MM.1S (cell line): ENCODE measurements at regions not wholly inside any gene's neighbourhood (a gene's known extent, or its start where the extent isn't known, plus 50 kb on each side); places are given as distances from the start of the nearest gene placed in this dataset.
A peak's percentile ranks its signal among the peaks of the same experiment; 100 is the strongest.

ENCODE experiments used
- DNase-seq: peaks from one replicate; pipeline ENCODE4 v3.0.0-alpha.2; 2015
- H2AFZ ChIP-seq: fragments of 300-600 bp; sonication (generic); 2 replicates; pipeline ENCODE4 v1.6.0; 2016; ENCODE audit warnings: antibody characterized with exemption, low read length
- H3F3A ChIP-seq: fragments of 300-600 bp; sonication (generic); 2 replicates; pipeline ENCODE4 v1.6.1; 2016; ENCODE audit warnings: mild to moderate bottlenecking, antibody characterized with exemption, low read length, moderate library complexity, mixed read lengths; ENCODE audit not compliant: insufficient read depth
- H3K27ac ChIP-seq: fragments of 300-600 bp; sonication (generic); 2 replicates; pipeline ENCODE4 v1.5.1; 2016; ENCODE audit warnings: mild to moderate bottlenecking, low read length
- H3K27me3 ChIP-seq: fragments of 300-600 bp; sonication (generic); replicated peaks from 2 replicates; pipeline ENCODE4 v1.6.0; 2016; ENCODE audit warnings: low read length; ENCODE audit not compliant: insufficient read depth
- H3K36me3 ChIP-seq: fragments of 300-600 bp; sonication (generic); replicated peaks from 2 replicates; pipeline ENCODE4 v1.6.1; 2016; ENCODE audit warnings: mild to moderate bottlenecking, low read length, mixed read lengths; ENCODE audit not compliant: insufficient read depth
- H3K4me1 ChIP-seq: fragments of 300-600 bp; sonication (generic); 2 replicates; pipeline ENCODE4 v1.6.1; 2016; ENCODE audit warnings: low read length, mixed read lengths
- H3K4me2 ChIP-seq: fragments of 300-600 bp; sonication (generic); 2 replicates; pipeline ENCODE4 v1.6.0; 2016; ENCODE audit warnings: low read depth, low read length
- H3K4me3 ChIP-seq: fragments of 300-600 bp; sonication (generic); 2 replicates; pipeline ENCODE4 v1.5.1; 2016; ENCODE audit warnings: low read length, mixed read lengths
- H3K79me2 ChIP-seq: fragments of 300-600 bp; sonication (generic); 2 replicates; pipeline ENCODE4 v1.6.1; 2016; ENCODE audit warnings: mixed run types, low read length, mixed read lengths
- H3K9ac ChIP-seq: fragments of 300-600 bp; sonication (generic); 2 replicates; pipeline ENCODE4 v1.6.1; 2016; ENCODE audit warnings: low read length, mixed read lengths
- H3K9me2 ChIP-seq: fragments of 300-600 bp; sonication (generic); replicated peaks from 2 replicates; pipeline ENCODE4 v1.6.1; 2016; ENCODE audit warnings: mild to moderate bottlenecking, low read length, mixed read lengths; ENCODE audit not compliant: insufficient read depth
- H3K9me3 ChIP-seq: fragments of 300-600 bp; sonication (generic); replicated peaks from 2 replicates; pipeline ENCODE4 v1.6.1; 2016; ENCODE audit warnings: mild to moderate bottlenecking, low read length, mixed read lengths; ENCODE audit not compliant: insufficient read depth
- H4K20me1 ChIP-seq: fragments of 300-600 bp; sonication (generic); 2 replicates; pipeline ENCODE4 v1.6.1; 2016; ENCODE audit warnings: mild to moderate bottlenecking, low read length, moderate library complexity, mixed read lengths; ENCODE audit not compliant: insufficient read depth
- EZH2 ChIP-seq: fragments of 300-600 bp; sonication (generic); optimal IDR thresholded peaks from 2 replicates; pipeline ENCODE3; 2017; ENCODE audit warnings: low read depth, mild to moderate bottlenecking, antibody characterized with exemption, low read length, mixed read lengths
- EZH2phosphoT487 ChIP-seq: fragments of 300-600 bp; sonication (generic); IDR thresholded peaks from 2 replicates; pipeline ENCODE4 v1.6.1; 2018; ENCODE audit warnings: antibody characterized with exemption, low read length
- TF ChIP-seq, protein P1 (sequence below): fragments of 300-600 bp; sonication (generic); IDR thresholded peaks from 2 replicates; pipeline ENCODE4 v1.5.1; 2016; ENCODE audit warnings: antibody characterized with exemption, low read length, mixed read lengths

- H3K4me2 ChIP-seq: no peak overlapping the region
- no peaks in the 10 kb centered on the region for H3K9me2 ChIP-seq
- DNase-seq: peak; percentile 53
- H3K4me1 ChIP-seq: peaks cover 9% of the 10 kb centered on the region
- H3K4me3 ChIP-seq: no peak overlapping the region
- H2AFZ ChIP-seq: no peak overlapping the region
- H3F3A ChIP-seq: no peaks in the 10 kb centered on the region
- no peaks in the 10 kb centered on the region for H4K20me1 ChIP-seq
- no peaks in the 10 kb centered on the region for H3K9me3 ChIP-seq
- no peaks in the 10 kb centered on the region for H3K36me3 ChIP-seq
- no peaks in the 10 kb centered on the region for H3K27me3 ChIP-seq
- no peak overlapping the region for H3K9ac ChIP-seq
- no peak overlapping the region for H3K27ac ChIP-seq
- TF ChIP-seq, protein P1, sequence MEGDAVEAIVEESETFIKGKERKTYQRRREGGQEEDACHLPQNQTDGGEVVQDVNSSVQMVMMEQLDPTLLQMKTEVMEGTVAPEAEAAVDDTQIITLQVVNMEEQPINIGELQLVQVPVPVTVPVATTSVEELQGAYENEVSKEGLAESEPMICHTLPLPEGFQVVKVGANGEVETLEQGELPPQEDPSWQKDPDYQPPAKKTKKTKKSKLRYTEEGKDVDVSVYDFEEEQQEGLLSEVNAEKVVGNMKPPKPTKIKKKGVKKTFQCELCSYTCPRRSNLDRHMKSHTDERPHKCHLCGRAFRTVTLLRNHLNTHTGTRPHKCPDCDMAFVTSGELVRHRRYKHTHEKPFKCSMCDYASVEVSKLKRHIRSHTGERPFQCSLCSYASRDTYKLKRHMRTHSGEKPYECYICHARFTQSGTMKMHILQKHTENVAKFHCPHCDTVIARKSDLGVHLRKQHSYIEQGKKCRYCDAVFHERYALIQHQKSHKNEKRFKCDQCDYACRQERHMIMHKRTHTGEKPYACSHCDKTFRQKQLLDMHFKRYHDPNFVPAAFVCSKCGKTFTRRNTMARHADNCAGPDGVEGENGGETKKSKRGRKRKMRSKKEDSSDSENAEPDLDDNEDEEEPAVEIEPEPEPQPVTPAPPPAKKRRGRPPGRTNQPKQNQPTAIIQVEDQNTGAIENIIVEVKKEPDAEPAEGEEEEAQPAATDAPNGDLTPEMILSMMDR: peak; percentile 82
- no peak for TF ChIP-seq EZH2phosphoT487
- TF ChIP-seq EZH2: no peak
- no peaks in the 10 kb centered on the region for H3K79me2 ChIP-seq
Observed at GRCh38 chr19:29263305-29264135, 50.6 kb upstream of the UQCRFS1 start.

DNA sequence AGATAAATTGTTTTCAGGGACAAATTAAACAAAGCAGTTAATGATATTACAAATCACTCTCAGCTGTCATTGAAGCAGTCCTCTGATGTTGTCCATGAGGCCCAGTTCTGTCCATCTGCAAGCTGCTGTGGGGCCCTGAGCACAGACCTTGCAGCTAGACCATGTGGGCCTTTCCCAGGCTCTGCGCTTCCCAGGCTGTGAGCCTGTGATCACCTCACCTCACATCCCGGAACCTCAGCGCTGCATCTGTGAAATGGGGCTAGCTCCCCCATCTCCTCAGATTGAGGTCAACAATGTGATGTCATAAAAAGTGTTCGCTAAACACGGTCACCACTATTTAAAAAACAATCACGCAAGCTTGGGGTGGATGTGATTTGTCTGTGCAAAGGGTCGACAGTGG lies 51.9 kb upstream of the UQCRFS1 start:
- H2AFZ ChIP-seq: no peak overlapping the region
- no peaks in the 10 kb centered on the region for H3K9me2 ChIP-seq
- no peak overlapping the region for H3K4me3 ChIP-seq
- DNase-seq: no peak
- H3K79me2 ChIP-seq: no peaks in the 10 kb centered on the region
- no peaks in the 10 kb centered on the region for H3K27me3 ChIP-seq
- no peak overlapping the region for H3K9ac ChIP-seq
- peaks cover 18% of the 10 kb centered on the region for H3K4me1 ChIP-seq
- H3K9me3 ChIP-seq: no peaks in the 10 kb centered on the region
- no peaks in the 10 kb centered on the region for H4K20me1 ChIP-seq
- TF ChIP-seq EZH2 (no peak), EZH2phosphoT487 (no peak)
- TF ChIP-seq, protein P1: no peak
- no peaks in the 10 kb centered on the region for H3K36me3 ChIP-seq
- no peak overlapping the region for H3K27ac ChIP-seq
- no peak overlapping the region for H3K4me2 ChIP-seq
- peaks cover 5% of the 10 kb centered on the region; the same call in 1 of the 2 replicates for H3F3A ChIP-seq

- Histone ChIP-seq H3K4me1 (peaks cover 19% of the 10 kb centered on the region), H2AFZ (no peak overlapping the region), H3K27me3 (no peaks in the 10 kb centered on the region), H3K9me2 (no peaks in the 10 kb centered on the region), H3F3A (peaks cover 9% of the 10 kb centered on the region), H3K79me2 (no peaks in the 10 kb centered on the region), H4K20me1 (no peaks in the 10 kb centered on the region), H3K4me2 (no peak overlapping the region), H3K9ac (no peak overlapping the region), H3K36me3 (no peaks in the 10 kb centered on the region), H3K4me3 (no peak overlapping the region), H3K27ac (no peak overlapping the region), H3K9me3 (no peaks in the 10 kb centered on the region)
- no peak for TF ChIP-seq EZH2phosphoT487
- TF ChIP-seq EZH2: no peak
- TF ChIP-seq, protein P1: no peak
- DNase-seq: no peak
Observed at GRCh38 chr19:29265436-29265835, 52.5 kb upstream of the UQCRFS1 start.
